ENCODE measurements at regions not wholly inside any gene's neighbourhood (a gene's known extent, or its start where the extent isn't known, plus 50 kb on each side); places are given as distances from the start of the nearest gene placed in this dataset.

DNA sequence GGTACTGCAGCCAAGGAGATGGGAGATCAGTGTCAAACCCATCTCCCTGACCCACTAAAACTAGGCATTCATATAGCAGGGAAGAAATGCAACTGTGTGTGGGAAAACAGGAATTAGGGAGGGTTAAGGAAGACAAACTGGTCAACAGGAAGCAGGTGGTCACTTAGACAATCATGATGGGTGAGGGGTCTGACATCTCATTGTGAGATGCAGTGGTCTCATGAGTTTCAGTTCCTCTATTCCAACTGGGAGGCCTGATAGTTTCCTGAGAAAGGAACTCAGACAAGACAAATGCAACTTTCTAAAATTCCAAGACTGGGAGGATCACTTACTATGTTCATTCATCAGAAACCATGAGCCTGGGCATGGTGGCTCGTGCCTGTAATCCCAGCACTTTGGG, 361.4 kb upstream of the C16orf82 start:
- H2AFZ ChIP-seq (ENCODE audit: low read length), result 0 out of 2 replicates have a peak overlapping the region, but pooled peaks have one; percentile 4
- peak overlapping the region; percentile 76 for H3K27ac ChIP-seq (ENCODE audit: low read depth, low read length, poor library complexity, severe bottlenecking)
- peak; percentile 86 for DNase-seq (ENCODE audit: low spot score)
- no peaks in the 10 kb centered on the region for H4K20me1 ChIP-seq (ENCODE audit: insufficient read depth, low read length)
- POLR2A ChIA-PET, result no interaction called here
- peak overlapping the region; percentile 24 for H3K4me3 ChIP-seq (ENCODE audit: low read depth, low read length, poor library complexity, severe bottlenecking)
- no peak for TF ChIP-seq EZH2phosphoT487 (IDR thresholded peaks at IDR 0.05; ENCODE audit: borderline replicate concordance, low read depth, low read length)
- TF ChIP-seq, protein P1, sequence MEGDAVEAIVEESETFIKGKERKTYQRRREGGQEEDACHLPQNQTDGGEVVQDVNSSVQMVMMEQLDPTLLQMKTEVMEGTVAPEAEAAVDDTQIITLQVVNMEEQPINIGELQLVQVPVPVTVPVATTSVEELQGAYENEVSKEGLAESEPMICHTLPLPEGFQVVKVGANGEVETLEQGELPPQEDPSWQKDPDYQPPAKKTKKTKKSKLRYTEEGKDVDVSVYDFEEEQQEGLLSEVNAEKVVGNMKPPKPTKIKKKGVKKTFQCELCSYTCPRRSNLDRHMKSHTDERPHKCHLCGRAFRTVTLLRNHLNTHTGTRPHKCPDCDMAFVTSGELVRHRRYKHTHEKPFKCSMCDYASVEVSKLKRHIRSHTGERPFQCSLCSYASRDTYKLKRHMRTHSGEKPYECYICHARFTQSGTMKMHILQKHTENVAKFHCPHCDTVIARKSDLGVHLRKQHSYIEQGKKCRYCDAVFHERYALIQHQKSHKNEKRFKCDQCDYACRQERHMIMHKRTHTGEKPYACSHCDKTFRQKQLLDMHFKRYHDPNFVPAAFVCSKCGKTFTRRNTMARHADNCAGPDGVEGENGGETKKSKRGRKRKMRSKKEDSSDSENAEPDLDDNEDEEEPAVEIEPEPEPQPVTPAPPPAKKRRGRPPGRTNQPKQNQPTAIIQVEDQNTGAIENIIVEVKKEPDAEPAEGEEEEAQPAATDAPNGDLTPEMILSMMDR (conservative IDR thresholded peaks at IDR 0.05; ENCODE audit: low read length), result no peak
- intact Hi-C loops (cut with micrococcal nuclease; ENCODE audit: unreplicated experiment), result loop anchor here (10.0 kb wide), 1 partner anchor 469 kb away; no protein-coding TSS in a partner anchor
- peaks cover 77% of the 10 kb centered on the region for H3K4me1 ChIP-seq (ENCODE audit: insufficient read depth, low read length, poor library complexity, severe bottlenecking)
- CTCF ChIA-PET (ENCODE audit: unreplicated experiment), result no interaction called here
- no TSS peak for BruUV-seq (replicated peaks)
- peaks cover 19% of the 10 kb centered on the region for H3K36me3 ChIP-seq (ENCODE audit: insufficient read depth, low read length)
- H3K9me3 ChIP-seq (ENCODE audit: low read length), result peaks cover 59% of the 10 kb centered on the region
- peak overlapping the region; percentile 52 for H3K4me2 ChIP-seq (ENCODE audit: low read length)
- H3K9me2 ChIP-seq (ENCODE audit: insufficient read depth, low read length), result no peaks in the 10 kb centered on the region
- no peaks in the 10 kb centered on the region for H3K79me2 ChIP-seq (ENCODE audit: insufficient read depth, low read depth, low read length)

DNA sequence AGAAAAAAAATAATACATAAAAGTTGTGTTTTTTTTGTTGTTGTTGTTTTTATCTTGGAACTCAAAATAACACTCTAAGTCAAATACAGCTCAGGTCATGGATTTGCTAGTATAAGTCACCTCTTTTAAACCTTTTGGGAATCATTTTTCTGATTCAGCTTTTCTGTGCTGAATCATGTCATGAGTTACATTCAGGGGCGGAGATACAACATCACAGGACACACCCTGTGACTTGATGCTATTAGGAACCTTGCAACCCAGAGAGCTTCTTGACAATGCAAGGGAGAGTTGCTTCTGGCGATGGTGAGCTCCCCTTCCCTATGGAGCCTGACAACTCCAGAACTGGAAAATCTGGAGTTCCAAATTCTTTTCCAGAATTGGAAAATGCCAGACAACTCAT, 358.3 kb upstream of the C16orf82 start:
- intact Hi-C loops (cut with micrococcal nuclease; ENCODE audit: unreplicated experiment), result loop anchor here (10.0 kb wide), 1 partner anchor 466 kb away; no protein-coding TSS in a partner anchor

More for the DNA sequence above, 358.3 kb upstream of the C16orf82 start:
- no peak overlapping the region for H3K4me3 ChIP-seq (ENCODE audit: low read depth, low read length, poor library complexity, severe bottlenecking)
- ChIA-PET CTCF (ENCODE audit: unreplicated experiment) (no interaction called here), POLR2A (interaction anchor here (2.1 kb wide), 1 partner anchor 10 kb away, joined by 7 read pairs; no protein-coding TSS in a partner anchor)
- H2AFZ ChIP-seq (ENCODE audit: low read length), result peak overlapping the region; percentile 19; the same call in 1 of the 2 replicates
- BruUV-seq (replicated peaks), result no TSS peak
- H3K79me2 ChIP-seq (ENCODE audit: insufficient read depth, low read depth, low read length), result no peaks in the 10 kb centered on the region
- H3K27ac ChIP-seq (ENCODE audit: low read depth, low read length, poor library complexity, severe bottlenecking), result peak overlapping the region; percentile 32
- H3K9me2 ChIP-seq (ENCODE audit: insufficient read depth, low read length), result no peaks in the 10 kb centered on the region
- no peak overlapping the region for H3K4me2 ChIP-seq (ENCODE audit: low read length)
- H3K36me3 ChIP-seq (ENCODE audit: insufficient read depth, low read length), result peaks cover 10% of the 10 kb centered on the region
- no peak for DNase-seq (ENCODE audit: low spot score)
- TF ChIP-seq, protein P1 (conservative IDR thresholded peaks at IDR 0.05; ENCODE audit: low read length), result no peak
- TF ChIP-seq EZH2phosphoT487 (IDR thresholded peaks at IDR 0.05; ENCODE audit: borderline replicate concordance, low read depth, low read length), result no peak
- H3K4me1 ChIP-seq (ENCODE audit: insufficient read depth, low read length, poor library complexity, severe bottlenecking), result peaks cover 67% of the 10 kb centered on the region
- no peaks in the 10 kb centered on the region for H4K20me1 ChIP-seq (ENCODE audit: insufficient read depth, low read length)
- H3K9me3 ChIP-seq (ENCODE audit: low read length), result peaks cover 33% of the 10 kb centered on the region; the same call in 1 of the 2 replicates
